ENCODE measurements at regions not wholly inside any gene's neighbourhood (a gene's known extent, or its start where the extent isn't known, plus 50 kb on each side); places are given as distances from the start of the nearest gene placed in this dataset.

DNA sequence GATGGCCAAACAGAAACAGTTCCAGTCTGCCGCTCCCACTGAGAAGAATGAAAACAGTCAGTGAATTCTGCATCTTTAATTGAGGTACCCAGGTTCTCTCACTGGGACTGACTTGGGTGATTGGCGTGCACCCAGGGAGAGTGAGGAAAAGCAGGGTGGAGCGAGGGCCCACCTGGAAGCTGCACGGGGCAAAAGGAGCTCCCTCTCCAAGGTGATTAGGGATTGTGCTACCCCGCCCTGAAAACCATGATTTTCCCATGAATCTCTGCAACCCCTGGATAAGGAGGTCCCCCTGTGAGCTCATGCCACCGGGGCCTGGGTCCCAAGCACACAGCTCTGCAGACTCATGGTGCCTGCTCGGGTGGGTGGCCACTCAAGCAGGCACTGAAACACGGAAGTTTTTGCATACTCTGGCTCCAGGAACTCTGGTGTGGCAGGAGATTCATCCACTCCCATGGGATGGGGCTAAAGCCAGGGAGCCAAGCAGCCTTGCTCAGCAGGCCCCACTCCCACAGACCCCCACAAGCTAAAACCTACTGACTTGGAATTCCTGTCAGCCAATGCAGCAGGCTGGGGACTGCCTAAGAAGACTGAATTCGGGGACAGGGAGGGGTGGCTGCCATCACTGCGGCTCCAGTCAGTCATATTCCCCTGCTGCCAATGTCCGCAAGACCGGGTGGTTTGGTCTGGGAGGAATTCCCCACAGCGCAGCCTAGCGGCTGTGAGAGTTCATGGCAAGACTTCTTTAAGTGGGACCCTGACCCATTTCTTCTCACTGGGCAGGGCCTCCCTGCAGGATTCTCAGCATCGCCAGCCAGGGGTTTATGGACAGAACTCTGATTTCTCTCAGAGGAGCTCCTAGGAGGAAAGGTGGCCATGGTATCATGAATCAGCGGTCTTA is 652.2 kb upstream of the RGMB start:
- FAIRE-seq, result no peak
- no peak for DNase-seq (ENCODE audit: insufficient read length, low spot score)
- TF ChIP-seq, protein P1, sequence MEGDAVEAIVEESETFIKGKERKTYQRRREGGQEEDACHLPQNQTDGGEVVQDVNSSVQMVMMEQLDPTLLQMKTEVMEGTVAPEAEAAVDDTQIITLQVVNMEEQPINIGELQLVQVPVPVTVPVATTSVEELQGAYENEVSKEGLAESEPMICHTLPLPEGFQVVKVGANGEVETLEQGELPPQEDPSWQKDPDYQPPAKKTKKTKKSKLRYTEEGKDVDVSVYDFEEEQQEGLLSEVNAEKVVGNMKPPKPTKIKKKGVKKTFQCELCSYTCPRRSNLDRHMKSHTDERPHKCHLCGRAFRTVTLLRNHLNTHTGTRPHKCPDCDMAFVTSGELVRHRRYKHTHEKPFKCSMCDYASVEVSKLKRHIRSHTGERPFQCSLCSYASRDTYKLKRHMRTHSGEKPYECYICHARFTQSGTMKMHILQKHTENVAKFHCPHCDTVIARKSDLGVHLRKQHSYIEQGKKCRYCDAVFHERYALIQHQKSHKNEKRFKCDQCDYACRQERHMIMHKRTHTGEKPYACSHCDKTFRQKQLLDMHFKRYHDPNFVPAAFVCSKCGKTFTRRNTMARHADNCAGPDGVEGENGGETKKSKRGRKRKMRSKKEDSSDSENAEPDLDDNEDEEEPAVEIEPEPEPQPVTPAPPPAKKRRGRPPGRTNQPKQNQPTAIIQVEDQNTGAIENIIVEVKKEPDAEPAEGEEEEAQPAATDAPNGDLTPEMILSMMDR (IDR thresholded peaks at IDR 0.05; ENCODE audit: insufficient read depth, missing control alignments), result no peak

DNA sequence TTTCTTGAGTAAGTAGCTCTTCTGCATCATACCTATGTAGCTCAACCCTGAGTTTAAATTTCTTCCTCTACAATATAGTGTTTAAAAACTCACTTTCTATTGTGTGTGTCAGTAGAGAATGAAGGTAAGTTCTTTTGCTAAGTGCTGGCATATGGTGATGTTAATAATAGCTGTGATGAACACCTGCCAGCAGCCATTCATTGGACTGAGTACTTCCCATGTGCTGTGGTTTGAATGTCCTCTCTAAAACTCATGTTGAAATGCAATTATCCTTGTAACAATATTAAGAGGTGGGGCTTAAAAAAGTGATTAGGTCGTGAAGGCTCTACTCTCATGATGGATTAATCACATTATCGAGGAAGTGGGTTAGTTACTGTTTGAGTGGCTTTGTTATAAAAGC is 645.2 kb upstream of the RGMB start:
- TF ChIP-seq, protein P1 (IDR thresholded peaks at IDR 0.05; ENCODE audit: insufficient read depth, missing control alignments), result no peak
- no peak for DNase-seq (ENCODE audit: insufficient read length, low spot score)
- no peak for FAIRE-seq

DNA sequence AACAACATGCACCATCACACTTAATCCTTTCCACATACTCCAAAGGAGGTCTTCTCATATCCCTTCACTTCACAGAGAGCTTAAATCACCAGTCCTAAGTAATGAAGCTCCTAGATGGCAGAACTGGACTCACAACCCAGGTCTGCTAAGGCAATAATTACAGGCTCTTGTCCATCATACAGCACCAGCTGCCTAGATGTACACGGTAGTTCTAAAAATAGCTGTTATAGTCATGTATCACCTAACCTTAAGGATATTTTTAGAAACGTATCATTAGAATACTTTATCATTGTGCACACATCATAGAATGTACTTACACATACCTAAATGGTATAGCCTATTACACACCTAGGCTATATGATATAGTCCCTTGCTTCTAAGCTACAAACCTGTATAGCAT is 644.6 kb upstream of the RGMB start:
- TF ChIP-seq, protein P1 (IDR thresholded peaks at IDR 0.05; ENCODE audit: insufficient read depth, missing control alignments), result no peak
- DNase-seq (ENCODE audit: insufficient read length, low spot score), result no peak
- FAIRE-seq, result no peak

DNA sequence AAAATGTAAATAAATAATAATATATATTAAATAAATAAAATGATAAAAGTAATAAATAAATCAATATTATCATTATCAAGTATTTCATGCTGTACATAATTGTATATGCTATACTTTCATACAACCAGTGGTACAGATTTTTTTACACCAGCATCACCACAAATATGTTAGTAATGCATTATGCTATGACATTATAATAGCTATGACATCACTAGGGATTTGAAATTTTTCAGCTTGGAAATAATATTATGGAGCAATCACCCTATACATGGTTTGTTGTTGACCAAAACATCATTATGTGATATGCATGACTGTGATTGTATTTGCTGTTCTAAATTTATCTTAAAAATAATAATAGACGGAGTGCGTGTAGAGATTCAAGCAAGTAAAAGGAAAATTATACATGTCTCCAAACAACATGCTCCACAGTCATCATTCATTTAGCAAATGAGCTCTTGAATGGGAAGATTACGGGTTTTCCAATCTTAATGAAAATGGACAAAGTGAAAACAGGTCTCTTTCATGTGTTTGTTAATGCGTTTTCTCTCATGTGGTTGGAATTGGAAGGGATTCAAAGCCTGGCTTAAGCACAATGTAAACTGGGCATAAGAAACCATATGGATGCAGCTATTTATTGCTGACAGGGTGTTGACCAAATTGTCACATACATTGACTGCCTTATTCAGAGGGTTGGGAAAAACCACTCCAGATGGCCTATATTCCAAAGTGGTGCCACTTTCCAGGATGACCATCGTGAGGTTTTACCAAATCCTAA is 643.0 kb upstream of the RGMB start:
- no peak for FAIRE-seq

DNA sequence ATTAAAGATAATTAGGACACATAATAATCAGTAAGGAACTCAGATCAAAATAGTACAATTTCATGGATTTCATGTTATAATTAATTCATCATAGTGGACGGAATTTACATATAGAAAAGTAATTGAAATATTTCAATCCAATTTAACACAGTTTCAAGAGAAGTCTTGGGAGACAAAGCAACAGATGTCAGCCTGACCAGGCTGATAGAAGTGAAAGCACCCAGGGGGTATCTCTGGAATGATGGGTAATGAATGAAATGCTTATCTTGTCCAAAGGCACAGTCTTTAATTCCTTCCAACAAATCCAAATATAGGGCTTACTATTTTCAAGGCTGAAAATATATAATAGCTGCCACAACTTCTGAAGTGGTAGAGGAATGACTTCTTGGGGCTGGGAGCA is 629.3 kb upstream of the RGMB start:
- TF ChIP-seq, protein P1 (IDR thresholded peaks at IDR 0.05; ENCODE audit: insufficient read depth, missing control alignments), result no peak
- FAIRE-seq (no peak), DNase-seq (ENCODE audit: insufficient read length, low spot score) (no peak)

More for the DNA sequence above, 643.0 kb upstream of the RGMB start:
- TF ChIP-seq, protein P1 (IDR thresholded peaks at IDR 0.05; ENCODE audit: insufficient read depth, missing control alignments), result no peak
- no peak for DNase-seq (ENCODE audit: insufficient read length, low spot score)

DNA sequence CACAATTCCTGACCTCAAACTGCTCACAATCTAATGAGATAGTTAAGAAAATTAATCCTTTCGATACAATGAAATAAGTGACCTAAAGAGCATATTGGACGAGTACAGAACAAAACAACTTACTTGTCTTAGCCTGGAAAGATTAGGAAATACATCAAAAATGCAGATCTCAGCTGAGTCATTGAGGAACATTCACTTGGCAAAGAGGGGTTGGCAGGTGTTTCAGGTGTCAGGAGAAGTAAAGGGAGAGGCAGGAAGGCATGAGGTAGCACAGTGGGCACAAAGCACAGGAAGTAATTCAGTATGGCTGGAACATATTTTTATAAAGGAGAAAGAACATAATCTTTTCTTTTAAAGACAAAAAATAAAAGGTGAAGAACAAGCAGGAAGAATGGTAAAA is 628.8 kb upstream of the RGMB start:
- DNase-seq (ENCODE audit: insufficient read length, low spot score), result no peak
- FAIRE-seq, result no peak
- TF ChIP-seq, protein P1 (IDR thresholded peaks at IDR 0.05; ENCODE audit: insufficient read depth, missing control alignments), result no peak
